IPS DF 19.7 (cell line): ENCODE measurements at regions not wholly inside any gene's neighbourhood (a gene's known extent, or its start where the extent isn't known, plus 50 kb on each side); places are given as distances from the start of the nearest gene placed in this dataset.
"Not testable (repeated sequence)": the region's sequence is repeated elsewhere in the genome, so short reads cannot be mapped to it uniquely, and the experiment has no call there.

Source experiments
- DNase-seq: peaks from one replicate; pipeline ENCODE4 v3.0.0-alpha.2; 2013; ENCODE audit warnings: low read depth, low spot score

- DNase-seq: no peak
Measured at GRCh38 chr12:42730291-42730690, 140.7 kb upstream of the PRICKLE1 start.

GRCh38 chr12:42729535-42729900, 140.0 kb upstream of the PRICKLE1 start:
- DNase-seq: no peak

DNA sequence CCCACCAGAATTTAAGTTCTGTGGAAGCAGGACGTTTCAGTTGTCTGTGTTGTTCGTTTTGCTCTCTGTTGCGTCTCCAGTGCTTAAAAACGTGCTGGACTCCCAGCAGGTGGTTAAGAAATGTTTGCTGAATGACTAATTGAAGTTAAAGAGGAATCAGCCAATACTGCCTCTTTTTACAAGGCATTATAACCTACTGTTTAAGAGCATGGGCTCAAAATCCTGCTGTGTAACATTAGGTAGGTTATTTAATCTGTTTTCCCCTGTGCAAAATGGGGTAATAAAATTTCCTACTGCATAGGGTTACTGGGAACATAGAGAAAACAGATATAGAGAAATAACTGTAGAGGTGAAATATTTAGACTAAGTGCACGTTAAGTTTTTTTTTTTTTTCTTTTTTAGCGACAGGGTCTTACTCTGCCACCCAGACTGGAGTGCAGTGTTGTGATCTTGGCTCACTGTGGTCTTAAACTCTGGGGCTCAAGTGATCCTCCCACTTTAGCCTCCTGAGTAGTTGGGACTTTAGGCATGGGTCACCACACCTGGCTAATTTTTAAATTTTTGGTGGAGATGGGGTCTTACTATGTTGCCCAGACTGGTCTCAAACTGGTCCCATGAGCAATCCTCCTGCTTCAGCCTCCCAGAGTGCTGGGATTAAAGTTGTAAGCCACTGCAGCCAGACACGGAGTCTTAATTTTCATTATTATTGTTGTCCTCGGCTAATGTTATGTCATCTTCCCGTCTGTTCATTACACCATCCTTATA, 139.4 kb upstream of the PRICKLE1 start:
- no peak for DNase-seq

DNA sequence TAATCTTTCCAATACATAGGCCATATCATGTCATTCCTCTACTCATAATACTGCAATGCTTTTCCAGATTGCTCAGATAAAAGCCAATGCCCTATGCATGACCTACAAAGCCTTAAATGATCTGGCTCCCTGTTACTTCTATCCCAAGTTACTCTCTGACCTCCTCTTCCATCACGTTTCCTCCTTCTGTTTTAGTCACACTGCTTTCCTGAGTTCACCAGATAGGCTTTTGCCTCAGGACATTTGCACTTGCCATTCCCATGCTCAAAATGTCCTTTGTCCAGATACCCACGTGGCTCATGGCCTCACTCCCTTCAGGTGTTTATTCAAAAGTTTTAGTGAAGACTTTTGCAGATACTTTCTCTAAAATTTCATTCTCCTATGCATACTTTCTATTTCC, 138.7 kb upstream of the PRICKLE1 start:
- no peak for DNase-seq

DNA sequence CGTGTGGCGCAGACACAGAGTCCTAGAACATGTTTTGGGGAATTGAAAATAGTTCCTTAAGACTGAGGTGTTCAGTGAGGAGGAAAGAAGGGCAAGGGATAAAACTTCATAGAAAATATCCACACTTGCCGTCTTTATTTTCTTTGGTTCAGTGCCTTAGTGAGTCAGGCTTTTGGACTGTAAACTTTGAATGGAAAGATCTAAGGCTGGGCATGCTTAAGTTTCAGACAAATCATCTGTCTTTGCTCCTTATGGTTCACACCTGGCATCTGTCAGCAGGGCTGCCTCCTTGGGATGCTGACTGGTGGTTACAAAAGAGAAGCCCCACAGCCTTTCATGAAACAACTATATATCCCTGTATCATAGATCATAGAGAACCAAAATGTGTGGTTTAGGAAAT, 136.3 kb upstream of the PRICKLE1 start:
- no peak for DNase-seq

- DNase-seq: no peak
Measured at GRCh38 chr12:42716491-42716891, 126.9 kb upstream of the PRICKLE1 start.

DNA sequence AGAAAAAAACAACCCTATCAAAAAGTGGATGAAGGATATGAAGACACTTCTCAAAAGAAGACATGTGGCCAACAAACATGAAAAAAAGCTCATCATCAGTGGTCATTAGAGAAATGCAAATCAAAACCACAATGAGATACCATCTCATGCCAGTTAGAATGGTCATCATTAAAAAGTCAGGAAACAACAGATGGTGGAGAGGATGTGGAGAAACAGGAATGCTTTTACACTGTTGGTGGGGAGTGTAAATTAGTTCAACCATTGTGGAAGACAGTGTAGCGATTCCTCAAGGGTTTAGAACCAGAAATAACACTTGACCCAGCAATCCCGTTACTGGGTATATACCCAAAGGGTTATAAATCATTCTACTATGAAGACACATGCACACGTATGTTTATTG, 124.0 kb upstream of the PRICKLE1 start:
- DNase-seq: not testable (repeated sequence)

DNA sequence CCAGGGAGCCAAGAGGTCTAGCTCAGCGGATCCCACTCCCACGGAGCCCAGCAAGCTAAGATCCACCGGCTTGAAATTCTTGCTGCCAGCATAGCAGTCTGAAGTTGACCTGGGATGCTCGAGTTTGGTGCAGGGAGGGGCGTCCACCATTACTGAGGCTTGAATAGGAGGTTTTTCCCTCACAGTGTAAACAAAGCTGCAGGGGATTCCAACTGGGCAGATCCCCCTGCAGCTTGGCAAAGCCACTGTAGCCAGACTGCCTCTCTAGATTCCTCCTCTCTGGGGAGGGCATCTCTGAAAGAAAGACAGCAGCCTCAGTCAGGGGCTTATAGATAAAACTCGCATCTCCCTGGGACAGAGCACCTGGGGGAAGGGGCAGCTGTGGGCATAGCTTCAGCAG, 118.8 kb upstream of the PRICKLE1 start:
- DNase-seq: not testable (repeated sequence)

DNA sequence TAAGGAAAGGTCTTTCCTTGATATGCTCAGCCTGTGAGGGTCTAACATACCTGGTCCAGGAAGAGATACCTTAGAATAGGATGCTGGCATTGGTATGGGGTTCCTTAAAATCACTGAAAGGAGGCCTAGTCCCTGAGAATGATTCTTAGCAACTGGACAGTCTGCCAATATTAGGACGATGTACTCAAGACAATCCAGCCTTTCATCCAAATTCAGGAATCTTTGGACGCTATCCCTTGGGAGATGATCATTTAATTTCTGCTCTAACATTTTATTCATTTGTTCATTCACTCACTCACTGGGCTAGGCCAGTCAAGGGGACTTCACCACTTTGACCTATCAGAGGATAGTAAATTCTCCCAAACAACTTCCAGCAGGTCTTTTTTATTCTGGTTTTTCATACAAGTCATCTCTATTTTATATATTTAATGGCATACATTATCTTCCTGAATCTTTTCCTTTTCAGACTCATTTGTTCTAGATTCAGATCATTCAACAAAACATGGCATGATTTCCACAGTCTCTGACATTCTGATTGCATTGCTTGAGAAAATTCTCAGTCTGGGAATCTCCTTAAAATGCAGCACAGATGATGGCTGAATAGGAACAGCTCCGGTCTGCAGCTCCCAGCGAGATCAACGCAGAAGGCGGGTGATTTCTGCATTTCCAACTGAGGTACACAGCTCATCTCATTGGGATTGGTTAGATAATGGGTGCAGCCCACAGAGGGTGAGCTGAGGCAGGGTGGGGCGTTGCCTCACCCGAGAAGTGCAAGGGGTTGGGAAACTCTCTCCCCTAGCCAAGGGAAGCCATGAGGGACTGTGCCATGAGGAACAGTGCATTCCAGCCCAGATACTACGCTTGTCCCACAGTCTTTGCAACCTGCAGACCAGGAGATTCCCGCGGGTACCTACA, 118.0 kb upstream of the PRICKLE1 start:
- DNase-seq: no peak

- no peak for DNase-seq
Measured at GRCh38 chr12:42706321-42706720, 116.8 kb upstream of the PRICKLE1 start.

DNA sequence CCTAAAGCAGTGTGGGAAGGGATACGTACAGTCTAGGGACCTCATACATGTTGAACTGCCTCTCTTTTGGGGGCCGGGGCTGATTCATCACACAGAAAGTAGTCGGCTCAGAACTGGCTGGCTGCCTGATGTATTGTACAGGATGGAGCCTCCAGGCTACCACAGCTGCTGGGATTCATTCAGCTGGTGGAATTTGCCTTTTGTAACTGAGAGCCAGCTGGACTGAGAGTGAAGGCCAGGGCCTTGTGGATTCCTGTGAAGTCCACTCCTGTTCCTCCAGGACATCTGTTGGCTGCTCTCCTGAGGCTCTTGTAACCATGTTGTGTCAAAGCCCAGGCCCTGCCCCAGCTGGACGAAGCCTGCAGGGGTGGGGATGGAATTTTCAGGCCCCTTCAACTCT, 116.3 kb upstream of the PRICKLE1 start:
- DNase-seq: no peak

DNA sequence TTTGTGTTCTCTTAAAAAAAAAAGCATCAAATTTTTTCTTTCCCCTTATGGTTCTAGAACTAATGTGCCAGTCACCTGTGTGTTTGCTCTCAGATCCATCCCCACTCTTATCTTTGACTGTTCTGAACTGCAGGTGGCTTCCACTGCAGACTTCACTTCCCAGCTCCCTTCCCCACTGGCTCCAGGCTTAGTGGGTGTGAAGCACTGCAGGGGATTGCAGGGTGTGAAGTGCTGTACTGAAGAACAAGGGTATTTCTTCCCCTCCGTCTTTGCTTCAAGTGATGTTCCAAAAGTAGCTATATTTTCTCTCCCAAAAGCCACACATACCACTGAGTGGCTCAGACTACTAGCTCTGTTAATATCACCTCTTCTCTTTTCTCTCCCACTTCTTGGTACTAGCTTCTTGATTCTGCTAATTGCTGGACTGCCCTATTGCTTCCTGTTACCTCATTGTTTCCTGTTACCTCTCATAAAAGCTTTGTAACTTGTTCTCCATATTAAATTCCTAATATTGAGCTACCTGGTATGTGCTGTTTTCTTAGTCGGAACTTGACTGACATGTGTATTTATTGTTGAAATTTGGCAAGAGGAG, 115.4 kb upstream of the PRICKLE1 start:
- no peak for DNase-seq

DNA sequence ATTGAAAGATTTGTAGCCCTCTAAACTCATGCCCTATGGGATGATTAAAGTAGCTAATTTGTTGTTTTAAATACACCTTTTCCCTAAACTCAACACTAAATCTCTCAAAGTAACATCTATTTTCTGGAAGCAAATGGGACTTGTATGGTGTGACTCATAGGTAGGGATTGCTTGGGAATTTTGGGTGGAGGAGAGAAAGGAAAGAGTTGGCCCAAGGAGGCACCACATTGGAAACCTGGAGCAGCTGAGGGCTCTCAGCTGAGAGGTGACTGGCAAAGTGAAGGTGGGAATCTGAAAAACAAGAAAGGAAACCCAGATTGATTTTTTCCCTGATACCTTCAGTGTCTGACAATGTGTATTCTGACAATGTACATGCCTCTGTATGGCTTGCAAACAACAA, 114.8 kb upstream of the PRICKLE1 start:
- no peak for DNase-seq

- no peak for DNase-seq
Measured at GRCh38 chr12:42701084-42701483, 111.5 kb upstream of the PRICKLE1 start.

GRCh38 chr12:42698213-42698612, 108.7 kb upstream of the PRICKLE1 start:
- DNase-seq: no peak

GRCh38 chr12:42696406-42697149, 107.0 kb upstream of the PRICKLE1 start:
- DNase-seq: no peak

DNA sequence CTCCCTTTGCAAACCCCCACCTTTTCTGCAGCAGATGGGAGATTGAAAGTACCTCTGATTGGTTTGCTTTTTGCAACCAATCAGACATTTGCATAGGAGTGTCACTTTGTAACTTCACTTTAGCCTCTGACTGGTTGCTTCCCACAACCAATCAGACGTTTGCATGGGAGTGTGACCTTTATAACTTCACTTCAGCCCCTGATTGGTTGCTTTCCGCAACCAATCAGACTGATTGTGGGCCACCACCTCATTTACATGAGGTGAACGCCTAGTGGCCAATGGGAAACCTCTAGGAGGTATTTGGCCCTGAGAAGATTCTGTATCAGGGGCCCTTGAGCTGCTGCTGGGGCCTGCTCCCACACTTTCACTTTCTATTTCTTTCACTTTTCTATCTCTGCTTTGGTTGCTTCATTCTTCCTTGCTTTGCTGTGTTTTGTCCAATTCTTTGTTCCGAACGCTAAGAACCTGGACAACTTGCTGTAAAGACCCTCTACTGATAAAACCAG, 106.0 kb upstream of the PRICKLE1 start:
- no peak for DNase-seq

DNA sequence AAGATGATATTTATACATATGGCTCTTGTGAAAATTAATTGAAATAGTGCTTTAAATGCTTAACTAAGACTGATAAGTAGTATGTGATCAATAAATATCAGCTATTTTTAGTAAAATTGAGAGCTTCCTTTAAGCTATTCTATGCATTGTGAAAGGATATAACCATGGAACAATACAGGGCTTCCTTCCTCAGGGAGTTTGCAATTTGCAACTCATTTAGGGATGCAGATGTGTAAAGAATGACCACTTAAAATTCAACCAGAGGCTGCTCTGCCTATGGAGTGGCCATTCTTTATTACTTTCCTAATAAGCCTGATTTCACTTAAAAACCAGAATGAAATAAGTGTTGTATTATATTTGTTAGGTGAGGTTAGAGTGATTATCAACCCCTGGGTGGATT, 103.2 kb upstream of the PRICKLE1 start:
- no peak for DNase-seq

GRCh38 chr12:42691991-42692557, 102.5 kb upstream of the PRICKLE1 start:
- DNase-seq: no peak

DNA sequence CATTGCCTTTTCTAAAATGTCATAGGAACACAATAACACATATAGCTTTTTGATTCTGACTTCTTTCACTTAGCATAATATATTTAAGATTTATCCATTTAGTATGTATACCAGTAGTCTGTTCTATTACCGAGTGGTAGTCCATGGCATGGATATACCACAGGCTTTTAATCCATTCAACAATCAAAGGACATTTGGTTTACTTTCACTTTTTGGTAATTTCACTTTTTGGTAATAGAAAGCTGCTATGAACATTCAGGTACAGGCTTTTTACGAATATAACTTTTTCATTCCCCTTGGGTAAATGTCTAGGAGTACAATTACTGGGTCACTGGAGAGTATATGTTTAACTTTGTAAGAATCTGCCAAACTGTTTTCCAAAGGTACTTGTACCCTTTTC, 100.7 kb upstream of the PRICKLE1 start:
- no peak for DNase-seq

- DNase-seq: no peak
Measured at GRCh38 chr12:42689699-42690098, 100.2 kb upstream of the PRICKLE1 start.
